ENCODE measurements at regions not wholly inside any gene's neighbourhood (a gene's known extent, or its start where the extent isn't known, plus 50 kb on each side); places are given as distances from the start of the nearest gene placed in this dataset.

DNA sequence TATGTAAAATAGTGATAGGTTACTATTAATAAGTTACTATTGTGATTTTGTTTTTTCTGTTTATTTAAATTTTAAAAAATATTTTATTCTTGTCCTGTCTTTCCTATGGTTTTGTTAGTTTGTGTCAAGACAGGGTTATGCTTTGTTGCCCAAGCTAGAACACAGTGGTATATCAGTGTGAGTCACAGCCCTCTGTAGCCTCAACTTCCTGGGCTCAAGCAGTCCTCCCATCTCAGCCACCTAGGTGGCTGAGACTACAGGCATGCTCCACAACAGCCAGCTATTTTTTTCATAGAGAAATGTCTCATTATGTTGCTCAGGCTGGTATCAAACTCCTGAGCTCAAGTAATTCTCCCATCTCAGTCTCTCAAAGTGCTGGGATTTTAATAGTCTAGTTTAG lies 99.5 kb downstream of the ZNF675 start:
- no peak for DNase-seq (ENCODE audit: low read depth, low spot score)
- Histone ChIP-seq H4K20me1 (ENCODE audit: control insufficient read depth, extremely low read depth, insufficient read depth, low read length) (no peaks in the 10 kb centered on the region), H3K4me1 (ENCODE audit: control insufficient read depth, extremely low read depth, insufficient read depth, low read length) (no peaks in the 10 kb centered on the region), H3K9me3 (ENCODE audit: control insufficient read depth, low read depth, low read length) (no peaks in the 10 kb centered on the region), H3K27me3 (ENCODE audit: control insufficient read depth, extremely low read depth, insufficient read depth, low read length) (no peaks in the 10 kb centered on the region), H3K4me3 (ENCODE audit: control insufficient read depth in 2 of 3, extremely low read depth in 1 of 3, insufficient read depth in 2 of 3, low read depth in 1 of 3, low read length in 3 of 3) (no peak overlapping the region), H3K27ac (ENCODE audit: control insufficient read depth, insufficient read depth, low read length) (no peak overlapping the region), H3K4me2 (ENCODE audit: control insufficient read depth, extremely low read depth, insufficient read depth, low read depth, low read length) (no peak overlapping the region), H3K9me1 (ENCODE audit: control insufficient read depth, extremely low read depth, insufficient read depth, low read length) (no peaks in the 10 kb centered on the region), H3K9ac (ENCODE audit: control insufficient read depth, extremely low read depth, insufficient read depth, low read length) (no peak overlapping the region), H3K79me2 (ENCODE audit: control insufficient read depth, insufficient read depth, low read length) (no peaks in the 10 kb centered on the region), H2AFZ (ENCODE audit: control insufficient read depth, low read length) (no peak overlapping the region), H3K36me3 (ENCODE audit: control insufficient read depth in 2 of 2, extremely low read depth in 1 of 2, insufficient read depth in 2 of 2, low read length in 2 of 2) (no peaks in the 10 kb centered on the region)
- FAIRE-seq, result no peak
- no peak for TF ChIP-seq EZH2 (IDR thresholded peaks at IDR 0.05; ENCODE audit: low read length)
- TF ChIP-seq, protein P1, sequence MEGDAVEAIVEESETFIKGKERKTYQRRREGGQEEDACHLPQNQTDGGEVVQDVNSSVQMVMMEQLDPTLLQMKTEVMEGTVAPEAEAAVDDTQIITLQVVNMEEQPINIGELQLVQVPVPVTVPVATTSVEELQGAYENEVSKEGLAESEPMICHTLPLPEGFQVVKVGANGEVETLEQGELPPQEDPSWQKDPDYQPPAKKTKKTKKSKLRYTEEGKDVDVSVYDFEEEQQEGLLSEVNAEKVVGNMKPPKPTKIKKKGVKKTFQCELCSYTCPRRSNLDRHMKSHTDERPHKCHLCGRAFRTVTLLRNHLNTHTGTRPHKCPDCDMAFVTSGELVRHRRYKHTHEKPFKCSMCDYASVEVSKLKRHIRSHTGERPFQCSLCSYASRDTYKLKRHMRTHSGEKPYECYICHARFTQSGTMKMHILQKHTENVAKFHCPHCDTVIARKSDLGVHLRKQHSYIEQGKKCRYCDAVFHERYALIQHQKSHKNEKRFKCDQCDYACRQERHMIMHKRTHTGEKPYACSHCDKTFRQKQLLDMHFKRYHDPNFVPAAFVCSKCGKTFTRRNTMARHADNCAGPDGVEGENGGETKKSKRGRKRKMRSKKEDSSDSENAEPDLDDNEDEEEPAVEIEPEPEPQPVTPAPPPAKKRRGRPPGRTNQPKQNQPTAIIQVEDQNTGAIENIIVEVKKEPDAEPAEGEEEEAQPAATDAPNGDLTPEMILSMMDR (optimal IDR thresholded peaks at IDR 0.05 in 1 of 3, IDR thresholded peaks at IDR 0.05 in 1 of 3, conservative IDR thresholded peaks at IDR 0.05 in 1 of 3; ENCODE audit: extremely low read depth in 1 of 3, insufficient read depth in 2 of 3, low read length in 3 of 3), result no peak
- dilution Hi-C loops (cut with MboI; ENCODE audit: extremely low pct_ligation_motif_present, low sequenced_read_pairs), result no loop called here

DNA sequence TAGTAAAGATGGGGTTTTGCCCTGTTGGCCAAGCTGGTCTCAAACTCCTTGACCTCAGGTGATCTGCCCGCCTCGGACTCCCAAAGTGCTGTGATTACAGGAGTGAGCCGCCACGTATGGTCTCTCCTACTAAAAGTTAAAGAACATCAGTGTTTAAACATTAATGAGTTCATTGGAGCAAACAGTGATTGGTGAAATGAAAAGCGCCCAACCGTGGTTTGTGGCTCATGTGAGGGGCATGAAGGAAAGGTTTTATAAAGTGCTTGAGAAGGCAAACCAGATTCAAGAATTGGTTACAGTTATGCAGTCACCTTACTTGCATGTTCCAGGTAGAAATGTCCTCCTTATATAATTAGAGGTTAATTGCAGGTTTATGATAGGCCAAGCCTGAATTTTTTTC lies 109.5 kb downstream of the ZNF675 start:
- DNase-seq (ENCODE audit: low read depth, low spot score), result no peak
- Histone ChIP-seq H3K9me1 (ENCODE audit: control insufficient read depth, extremely low read depth, insufficient read depth, low read length) (no peaks in the 10 kb centered on the region), H3K79me2 (ENCODE audit: control insufficient read depth, insufficient read depth, low read length) (no peaks in the 10 kb centered on the region), H3K9ac (ENCODE audit: control insufficient read depth, extremely low read depth, insufficient read depth, low read length) (no peak overlapping the region), H2AFZ (ENCODE audit: control insufficient read depth, low read length) (no peak overlapping the region), H4K20me1 (ENCODE audit: control insufficient read depth, extremely low read depth, insufficient read depth, low read length) (no peaks in the 10 kb centered on the region), H3K9me3 (ENCODE audit: control insufficient read depth, low read depth, low read length) (peaks cover 1% of the 10 kb centered on the region), H3K27ac (ENCODE audit: control insufficient read depth, insufficient read depth, low read length) (no peak overlapping the region), H3K27me3 (ENCODE audit: control insufficient read depth, extremely low read depth, insufficient read depth, low read length) (no peaks in the 10 kb centered on the region), H3K36me3 (ENCODE audit: control insufficient read depth in 2 of 2, extremely low read depth in 1 of 2, insufficient read depth in 2 of 2, low read length in 2 of 2) (no peaks in the 10 kb centered on the region), H3K4me1 (ENCODE audit: control insufficient read depth, extremely low read depth, insufficient read depth, low read length) (no peaks in the 10 kb centered on the region), H3K4me3 (ENCODE audit: control insufficient read depth in 2 of 3, extremely low read depth in 1 of 3, insufficient read depth in 2 of 3, low read depth in 1 of 3, low read length in 3 of 3) (no peak overlapping the region), H3K4me2 (ENCODE audit: control insufficient read depth, extremely low read depth, insufficient read depth, low read depth, low read length) (no peak overlapping the region)
- TF ChIP-seq, protein P1 (optimal IDR thresholded peaks at IDR 0.05 in 1 of 3, IDR thresholded peaks at IDR 0.05 in 1 of 3, conservative IDR thresholded peaks at IDR 0.05 in 1 of 3; ENCODE audit: extremely low read depth in 1 of 3, insufficient read depth in 2 of 3, low read length in 3 of 3), result no peak
- no peak for TF ChIP-seq EZH2 (IDR thresholded peaks at IDR 0.05; ENCODE audit: low read length)
- dilution Hi-C loops (cut with MboI; ENCODE audit: extremely low pct_ligation_motif_present, low sequenced_read_pairs), result no loop called here
- FAIRE-seq, result no peak

Measured in keratinocyte (primary cell).